GM18498 (cell line): ENCODE measurements at regions not wholly inside any gene's neighbourhood (a gene's known extent, or its start where the extent isn't known, plus 50 kb on each side); places are given as distances from the start of the nearest gene placed in this dataset.
"Not testable (repeated sequence)": the region's sequence is repeated elsewhere in the genome, so short reads cannot be mapped to it uniquely, and the experiment has no call there.

Source experiments
- ATAC-seq: cut with Tn5 transposase; IDR thresholded peaks from one replicate; pipeline ENCODE4 v1.9.1; 2021; ENCODE audit warnings: mild to moderate bottlenecking, moderate library complexity; ENCODE audit not compliant: unreplicated experiment

GRCh38 chr5:40453689-40454088 lies 226.0 kb upstream of the PTGER4 start:
- ATAC-seq, result no peak

DNA sequence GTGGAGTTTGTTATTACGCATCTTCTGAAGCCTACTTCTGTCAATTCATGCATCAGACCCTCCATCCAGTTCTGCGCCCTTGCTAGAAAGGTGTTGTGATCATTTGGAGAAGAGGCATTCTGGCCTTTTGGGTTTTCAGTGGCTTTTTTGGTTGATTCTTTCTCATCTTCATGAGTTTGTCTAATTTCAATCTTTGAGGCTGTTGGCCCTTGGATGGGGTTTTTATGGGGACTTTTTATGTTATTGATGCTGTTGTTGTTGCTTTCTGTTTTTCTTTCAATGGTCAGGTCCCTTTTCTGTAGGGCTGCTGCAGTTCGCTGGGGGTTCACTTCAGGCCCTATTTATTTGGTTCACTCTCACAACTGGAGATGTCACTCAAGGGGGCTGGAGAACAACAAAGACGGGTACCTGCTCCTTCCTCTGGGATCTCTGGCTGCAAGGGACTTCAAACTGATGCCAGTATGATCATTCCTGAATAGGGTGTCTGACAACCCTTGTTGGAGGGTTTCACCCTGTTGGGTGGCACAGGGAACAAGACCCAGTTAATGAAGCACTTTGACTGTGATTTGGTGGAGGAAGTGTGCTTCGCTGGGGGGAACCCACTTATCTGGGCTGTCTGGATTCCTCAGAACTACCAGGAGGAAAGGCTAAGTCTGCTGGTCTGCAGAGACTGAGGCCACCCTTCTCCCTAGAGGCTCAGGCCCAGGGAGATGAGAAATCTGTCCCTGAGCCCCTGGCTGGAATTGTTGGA lies 226.7 kb upstream of the PTGER4 start:
- ATAC-seq, result no peak

DNA sequence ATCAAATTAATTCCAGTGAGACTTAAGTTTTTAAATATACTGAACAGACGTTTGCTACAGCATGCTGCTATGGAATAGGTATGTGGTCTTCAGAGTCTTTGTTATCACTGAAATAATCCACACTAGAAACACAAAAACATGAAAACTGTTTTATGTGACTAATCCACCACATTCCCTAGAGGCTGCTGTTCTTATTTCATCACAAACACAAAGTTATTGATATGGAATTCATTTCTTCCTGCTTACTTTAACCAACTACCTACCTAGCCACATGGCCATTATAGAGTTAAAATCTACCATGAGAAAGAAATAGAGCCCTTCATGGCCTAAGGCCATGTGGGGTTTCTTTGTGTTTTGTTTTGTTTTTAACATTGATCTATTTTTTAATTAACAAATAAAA lies 232.3 kb upstream of the PTGER4 start:
- ATAC-seq, result no peak

- no peak for ATAC-seq
Observed at GRCh38 chr5:40446910-40447309, 232.8 kb upstream of the PTGER4 start.

GRCh38 chr5:40442346-40442745 lies 237.4 kb upstream of the PTGER4 start:
- peak; percentile 57 for ATAC-seq

DNA sequence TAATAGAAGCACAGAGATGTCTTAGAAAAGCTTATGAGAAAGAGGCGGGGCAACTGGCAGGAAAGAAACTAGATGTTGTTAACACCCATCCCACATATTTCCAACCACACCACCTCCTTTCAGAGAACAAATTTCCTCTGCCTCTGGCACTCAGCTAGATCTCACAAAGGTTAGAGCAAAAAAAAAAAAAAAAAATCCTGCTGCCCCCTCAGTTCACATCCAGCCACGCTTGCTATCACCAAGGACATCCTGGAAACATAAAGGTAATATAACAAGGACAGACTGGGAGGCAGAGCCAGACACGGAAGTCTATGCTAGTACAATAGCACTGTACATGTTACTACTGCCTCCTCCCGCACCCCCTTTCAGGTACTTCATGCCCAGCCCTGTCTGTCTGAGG lies 238.0 kb upstream of the PTGER4 start:
- peak; percentile 43 for ATAC-seq

GRCh38 chr5:40440746-40441145 lies 239.0 kb upstream of the PTGER4 start:
- no peak for ATAC-seq

DNA sequence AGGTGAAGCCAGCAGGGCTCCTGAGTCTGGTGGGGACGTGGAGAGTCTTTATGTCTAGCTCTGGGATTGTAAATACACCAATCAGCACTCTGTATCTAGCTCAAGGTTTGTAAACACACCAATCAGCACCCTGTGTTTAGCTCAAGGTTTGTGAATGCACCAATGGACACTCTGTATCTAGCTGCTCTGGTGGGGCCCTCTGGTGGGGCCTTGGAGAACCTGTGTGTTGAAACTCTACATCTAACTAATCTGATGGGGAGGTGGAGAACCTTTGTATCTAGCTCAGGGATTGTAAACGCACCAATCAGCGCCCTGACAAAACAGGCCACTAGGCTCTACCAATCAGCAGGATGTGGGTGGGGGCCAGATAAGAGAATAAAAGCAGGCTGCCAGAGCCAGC lies 240.6 kb upstream of the PTGER4 start:
- not testable (repeated sequence) for ATAC-seq

DNA sequence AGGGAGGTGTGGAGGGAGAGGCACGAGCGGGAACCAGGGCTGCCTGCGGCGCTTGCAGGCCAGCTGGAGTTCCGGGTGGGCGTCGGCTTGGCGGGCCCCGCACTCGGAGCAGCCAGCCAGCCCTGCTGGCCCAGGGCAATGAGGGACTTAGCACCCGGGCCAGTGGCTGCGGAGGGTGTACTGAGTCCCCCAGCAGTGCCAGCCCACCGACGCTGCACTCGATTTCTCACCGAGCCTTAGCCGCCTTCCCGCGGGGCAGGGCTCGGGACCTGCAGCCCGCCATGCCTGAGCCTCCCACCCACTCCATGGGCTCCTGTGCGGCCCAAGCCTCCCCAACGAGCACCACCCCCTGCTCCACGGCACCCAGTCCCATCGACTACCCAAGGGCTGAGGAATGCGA lies 241.1 kb upstream of the PTGER4 start:
- ATAC-seq, result not testable (repeated sequence)

DNA sequence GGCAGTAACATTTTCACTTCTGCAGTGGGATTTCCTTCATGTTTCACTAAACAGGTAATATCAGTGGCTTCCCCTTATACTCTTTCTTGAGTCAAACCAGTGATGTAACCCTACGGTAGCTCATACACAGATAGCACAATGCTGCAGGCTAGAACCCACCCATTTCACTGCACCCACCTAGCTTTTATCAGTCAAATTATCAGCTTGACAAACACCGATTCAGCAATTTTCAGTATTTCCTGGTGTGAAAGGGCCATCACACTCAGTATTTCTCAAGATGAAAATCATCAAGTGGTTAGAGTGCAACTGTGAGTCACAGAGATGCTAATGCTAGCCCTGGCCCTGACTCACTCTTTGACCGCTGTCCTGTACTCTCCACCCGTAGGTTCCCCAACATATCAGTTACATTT lies 242.3 kb upstream of the PTGER4 start:
- peak; percentile 75 for ATAC-seq

DNA sequence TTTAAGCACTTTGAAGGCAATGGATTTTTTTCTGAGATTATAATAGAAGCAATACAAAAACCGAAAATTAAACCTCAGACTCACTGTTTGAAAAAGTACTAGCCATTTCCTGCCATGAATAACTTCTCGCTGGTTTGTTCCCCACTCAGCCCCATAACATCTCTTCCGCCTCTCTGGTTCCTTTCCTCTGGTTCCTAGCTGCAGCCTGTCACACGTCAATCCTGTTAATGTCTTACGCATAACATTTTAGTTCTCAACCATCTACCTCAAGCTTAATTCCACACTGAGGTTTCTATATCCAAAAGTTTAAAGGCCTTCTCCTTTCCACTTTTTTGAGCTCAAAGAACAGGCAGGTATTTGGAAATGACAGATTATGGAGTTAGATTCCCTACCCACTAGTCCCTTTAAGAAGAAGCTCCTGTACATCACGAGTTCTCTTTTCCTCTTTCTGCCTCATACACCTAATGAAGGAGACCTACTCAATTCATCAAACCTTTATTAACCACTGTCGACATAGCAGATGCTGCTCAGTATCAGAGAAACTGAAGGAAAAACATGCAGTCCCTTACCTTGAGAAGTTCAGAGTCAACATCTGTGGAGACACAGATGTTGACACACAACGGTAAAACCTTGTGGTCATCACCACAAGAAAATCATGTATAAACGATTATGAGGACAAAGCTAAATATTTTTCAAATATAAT lies 243.0 kb upstream of the PTGER4 start:
- ATAC-seq, result peak; percentile 46

GRCh38 chr5:40435706-40436105 lies 244.0 kb upstream of the PTGER4 start:
- ATAC-seq, result not testable (repeated sequence)

GRCh38 chr5:40432836-40433235 lies 246.9 kb upstream of the PTGER4 start:
- ATAC-seq, result no peak

- no peak for ATAC-seq
Observed at GRCh38 chr5:40431734-40432133, 248.0 kb upstream of the PTGER4 start.

GRCh38 chr5:40430101-40430710 lies 249.5 kb upstream of the PTGER4 start:
- ATAC-seq, result no peak

GRCh38 chr5:40429258-40430100 lies 250.2 kb upstream of the PTGER4 start:
- no peak for ATAC-seq

DNA sequence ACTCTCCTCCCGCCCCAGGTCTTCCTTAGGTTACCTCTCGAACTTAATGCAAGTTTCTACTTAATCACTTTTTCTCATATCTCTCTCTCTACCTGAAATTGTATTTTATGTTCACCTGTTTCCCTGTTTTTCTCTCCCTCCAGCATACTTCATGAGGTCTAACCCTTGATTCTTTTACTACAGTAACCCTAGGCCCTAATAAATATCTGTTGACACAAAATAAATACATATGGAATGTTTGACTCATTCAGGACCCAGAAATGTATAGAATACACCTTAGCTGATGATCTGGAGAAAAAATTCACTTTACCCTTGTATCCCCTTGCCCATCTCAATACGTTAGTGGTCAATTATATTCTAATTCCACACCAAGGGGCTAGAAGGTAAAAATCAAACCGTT lies 250.9 kb upstream of the PTGER4 start:
- no peak for ATAC-seq

DNA sequence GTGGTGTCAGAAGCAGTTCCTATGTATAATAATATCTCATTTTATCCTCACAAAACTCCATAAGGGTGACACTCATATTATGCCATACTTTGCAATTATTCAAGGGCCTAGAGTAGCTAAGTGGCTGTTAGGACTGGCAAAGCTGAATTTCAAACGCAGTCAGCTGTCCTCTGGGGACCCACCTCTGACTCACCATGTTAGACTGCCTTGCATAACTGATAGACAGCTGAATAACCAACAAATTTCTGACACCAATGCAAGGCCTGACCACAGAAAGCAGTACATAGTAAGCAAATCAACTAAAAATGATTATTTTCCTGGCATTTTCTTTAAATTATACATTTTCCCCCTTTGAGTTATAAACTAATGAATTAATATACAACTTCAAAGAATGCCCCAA lies 251.6 kb upstream of the PTGER4 start:
- no peak for ATAC-seq

DNA sequence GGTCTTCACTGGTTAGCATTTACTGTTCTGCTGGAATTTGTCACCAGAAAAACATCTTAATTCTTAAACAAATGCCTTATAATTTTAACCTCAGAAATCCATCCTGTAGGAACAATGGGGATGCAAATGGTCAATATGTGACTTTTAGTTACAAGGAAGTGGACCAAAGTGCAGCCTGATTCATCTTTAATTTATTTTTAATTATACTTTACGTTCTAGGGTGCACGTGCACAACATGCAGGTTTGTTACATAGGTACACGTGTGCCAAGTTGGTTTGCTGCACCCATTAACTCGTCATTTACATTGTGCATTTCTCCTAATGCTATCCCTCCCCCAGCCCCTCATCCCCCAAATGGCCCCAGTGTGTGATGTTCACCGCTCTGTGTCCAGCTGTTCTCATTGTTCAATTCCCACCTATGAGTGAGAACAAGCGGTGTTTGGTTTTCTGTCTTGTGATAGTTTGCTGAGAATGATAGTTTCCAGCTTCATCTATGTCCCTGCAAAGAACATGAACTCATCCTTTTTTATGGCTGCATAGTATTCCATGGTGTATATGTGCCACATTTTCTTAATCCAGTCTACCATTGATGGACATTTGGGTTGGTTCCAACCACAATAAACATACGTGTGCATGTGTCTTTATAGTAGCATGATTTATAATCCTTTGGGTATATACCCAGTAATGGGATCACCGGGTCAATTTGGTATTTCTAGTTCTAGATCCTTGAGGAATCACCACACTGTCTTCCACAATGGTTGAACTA lies 262.5 kb upstream of the PTGER4 start:
- ATAC-seq, result not testable (repeated sequence)

DNA sequence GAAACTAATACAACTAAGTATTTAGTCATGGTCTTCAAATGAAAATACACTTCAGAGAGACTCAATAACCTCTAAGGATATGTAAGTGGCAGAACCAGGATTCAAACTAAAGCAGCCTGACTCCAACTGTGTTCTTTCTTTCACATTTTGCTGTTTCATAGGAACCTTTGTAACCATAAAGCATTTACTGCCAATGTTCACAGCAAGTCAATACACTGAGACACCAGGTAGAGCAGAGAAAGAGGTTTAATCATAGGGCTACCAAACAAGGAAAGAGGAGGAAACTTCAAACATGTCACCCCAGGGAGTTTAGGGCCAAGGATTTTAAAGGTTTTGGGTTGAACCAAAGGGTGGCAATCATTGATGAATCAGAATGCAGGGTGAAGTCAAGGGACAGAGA lies 263.1 kb upstream of the PTGER4 start:
- no peak for ATAC-seq
